ENCODE measurements at regions not wholly inside any gene's neighbourhood (a gene's known extent, or its start where the extent isn't known, plus 50 kb on each side); places are given as distances from the start of the nearest gene placed in this dataset.

DNA sequence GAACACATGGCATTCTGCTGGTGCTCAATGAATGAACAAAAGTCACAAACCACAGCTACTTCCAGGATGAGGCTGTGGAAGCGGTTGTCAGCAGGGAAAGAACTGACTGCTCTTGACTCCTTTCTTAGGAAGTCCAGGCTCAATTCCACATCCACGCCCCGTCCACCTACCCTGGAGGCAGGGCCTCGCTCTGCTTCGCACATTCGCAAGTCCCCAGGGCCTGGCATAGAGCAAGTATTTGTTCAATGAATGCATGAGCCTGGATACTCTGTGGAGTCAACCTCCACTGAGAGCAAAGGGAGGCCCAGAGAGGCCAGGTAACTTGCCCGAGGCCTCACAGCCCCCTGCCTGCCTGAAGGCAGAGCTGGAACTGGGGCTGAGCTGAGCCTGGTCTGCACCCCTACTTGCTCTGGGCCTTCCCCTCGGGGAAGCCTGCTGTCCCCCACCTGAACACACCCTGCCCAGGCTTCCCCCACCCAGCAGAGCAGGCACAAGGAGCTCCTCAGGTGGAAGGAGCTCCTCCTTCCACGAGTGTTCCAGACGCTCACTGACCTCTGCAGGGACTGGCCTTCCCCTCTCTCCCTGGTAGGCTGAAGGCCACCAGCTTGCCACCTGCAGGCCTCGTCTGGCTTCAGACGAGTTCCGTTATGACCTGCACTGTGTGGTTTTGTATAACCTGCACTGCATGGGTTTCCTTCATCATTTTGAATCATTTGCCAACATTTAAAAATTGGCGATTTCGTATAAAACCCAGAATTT lies 119.3 kb upstream of the PTPN1 start:
- DNase-seq (ENCODE audit: low read depth in 2 of 2) = no peak

DNA sequence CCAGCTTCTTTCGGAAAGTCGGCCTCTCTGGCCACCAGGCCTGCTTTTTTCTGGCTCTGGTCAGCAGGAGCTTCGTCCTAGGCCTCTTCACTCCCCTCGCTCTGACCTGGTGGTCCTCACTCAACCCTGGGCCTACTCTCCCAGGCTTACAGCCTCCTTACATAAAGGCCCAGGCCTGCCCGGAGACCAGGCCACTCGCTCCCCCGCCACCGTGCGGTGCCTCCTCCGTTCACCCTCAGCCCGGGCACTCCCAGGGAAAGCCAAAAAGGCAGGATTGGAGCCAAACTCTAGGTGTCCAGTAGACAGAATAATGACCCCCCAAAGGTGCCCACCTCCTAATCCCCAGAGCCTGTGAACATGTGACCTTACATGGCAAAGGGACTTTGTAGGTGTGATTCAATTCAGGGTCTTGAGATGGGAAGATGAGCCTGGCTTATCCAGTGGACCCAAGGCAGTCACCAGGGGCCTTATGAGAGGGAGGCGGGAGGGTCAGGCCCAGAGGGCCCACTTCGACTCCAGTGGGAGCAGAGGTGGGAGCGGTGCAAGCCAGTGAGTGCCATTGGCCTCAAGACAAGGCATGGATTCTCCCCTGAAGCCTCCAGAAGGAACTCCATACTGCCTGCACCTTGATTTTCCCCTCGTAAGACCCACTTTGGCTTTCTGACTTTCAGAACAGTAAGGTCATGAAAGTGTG lies 118.6 kb upstream of the PTPN1 start:
- no peak for DNase-seq (ENCODE audit: low read depth in 2 of 2)

DNA sequence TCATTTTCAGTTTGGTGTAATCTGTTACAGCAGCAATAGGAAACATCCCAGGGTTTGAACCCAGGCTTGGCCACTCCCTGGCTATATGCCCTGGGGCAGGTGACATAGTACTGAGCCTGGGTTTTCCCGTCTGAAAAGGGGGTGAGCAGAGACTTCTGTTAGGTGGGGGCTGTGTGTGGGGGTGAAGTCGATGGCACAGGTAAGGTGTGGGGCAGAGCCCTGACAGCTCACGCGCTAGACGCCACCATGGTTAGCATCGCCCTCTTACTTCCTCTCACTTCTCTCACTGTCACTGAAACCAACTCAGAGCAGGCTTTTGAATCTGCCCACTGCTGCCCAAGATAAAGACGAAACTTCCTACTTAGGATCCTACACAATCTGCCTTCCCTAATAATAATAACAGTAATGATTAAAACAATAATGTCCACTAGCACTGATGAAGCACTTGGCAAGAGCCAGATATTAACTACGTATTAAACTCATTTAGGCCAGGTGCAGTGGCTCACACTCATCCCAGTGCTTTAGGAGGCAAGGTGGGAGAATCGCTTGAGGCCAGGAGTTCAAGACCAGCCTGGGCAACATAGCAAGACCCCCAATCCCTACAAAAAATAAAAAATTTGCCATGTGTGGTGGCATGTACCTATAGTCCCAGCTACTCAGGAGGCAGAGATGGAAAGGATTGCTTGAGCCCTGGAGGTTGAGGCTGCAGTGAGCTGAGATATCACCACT lies 117.9 kb upstream of the PTPN1 start:
- no peak for DNase-seq (ENCODE audit: low read depth in 2 of 2)

DNA sequence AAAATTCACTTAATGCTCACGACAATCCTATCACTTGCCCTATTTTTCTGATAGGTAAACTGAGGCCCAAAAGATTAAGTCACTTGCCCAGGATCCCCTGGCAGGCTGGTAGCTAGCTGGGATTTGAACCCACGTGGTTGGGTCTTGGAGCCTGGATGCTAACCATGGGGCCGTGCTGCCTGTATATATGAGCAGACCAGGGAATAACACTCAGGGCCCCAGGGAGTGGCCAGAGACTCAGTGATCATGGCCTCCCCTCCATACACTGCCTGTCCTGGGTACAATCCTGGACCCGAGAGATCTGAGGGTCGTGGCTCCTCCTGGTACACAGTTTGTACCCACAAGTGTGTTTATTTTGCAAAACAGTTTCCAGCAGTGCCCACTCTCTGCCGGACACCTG lies 116.9 kb upstream of the PTPN1 start:
- DNase-seq (ENCODE audit: low read depth in 2 of 2) = no peak

DNA sequence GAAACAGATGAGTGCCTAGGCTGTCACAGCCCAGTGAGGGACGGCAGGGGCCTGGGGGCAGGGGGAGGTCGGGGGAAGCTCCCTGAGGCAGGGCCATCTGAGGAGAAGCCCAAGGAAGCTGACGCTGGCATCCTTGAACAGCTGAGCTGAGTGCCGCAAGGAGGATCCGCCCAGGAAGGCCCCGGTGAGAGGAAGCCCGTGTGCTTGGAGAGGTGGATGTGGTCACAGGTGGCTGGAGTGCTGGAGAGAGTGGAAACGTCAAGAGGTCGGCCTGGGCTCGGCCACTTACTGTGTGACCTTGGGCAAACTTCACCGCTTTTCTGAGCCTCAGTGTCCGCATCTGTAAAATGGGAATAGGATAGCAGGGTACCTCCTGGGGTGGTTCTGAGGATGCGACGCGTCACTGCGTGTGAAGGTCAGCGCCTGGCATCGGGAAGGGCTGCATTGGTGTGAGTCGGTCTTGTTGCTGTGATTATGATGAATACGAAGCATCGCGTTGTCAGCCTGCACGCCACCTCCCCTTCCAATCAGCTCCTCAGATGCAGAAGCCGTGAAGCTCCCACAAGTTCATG lies 116.1 kb upstream of the PTPN1 start:
- DNase-seq (ENCODE audit: low read depth in 2 of 2) = no peak

DNA sequence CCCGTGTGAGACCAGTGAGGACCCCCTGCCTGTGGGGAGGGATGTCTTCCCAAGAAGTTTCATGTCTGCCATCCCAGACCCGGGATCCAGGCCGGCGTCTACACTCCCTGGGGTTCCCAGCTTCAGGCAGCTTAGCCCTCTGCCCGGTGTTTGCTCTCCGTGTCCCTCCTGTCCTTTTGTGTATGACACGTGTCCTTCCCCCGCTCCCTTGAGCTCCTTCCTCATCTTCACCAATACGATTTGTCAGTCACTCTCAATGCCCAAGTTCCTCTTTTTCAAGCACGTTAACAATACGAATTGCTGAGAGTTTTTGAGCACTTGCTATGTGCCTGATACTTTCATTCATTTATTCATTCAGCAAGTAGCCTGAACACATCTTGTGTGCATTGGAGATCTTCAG lies 115.6 kb upstream of the PTPN1 start:
- DNase-seq (ENCODE audit: low read depth in 2 of 2) = no peak

DNA sequence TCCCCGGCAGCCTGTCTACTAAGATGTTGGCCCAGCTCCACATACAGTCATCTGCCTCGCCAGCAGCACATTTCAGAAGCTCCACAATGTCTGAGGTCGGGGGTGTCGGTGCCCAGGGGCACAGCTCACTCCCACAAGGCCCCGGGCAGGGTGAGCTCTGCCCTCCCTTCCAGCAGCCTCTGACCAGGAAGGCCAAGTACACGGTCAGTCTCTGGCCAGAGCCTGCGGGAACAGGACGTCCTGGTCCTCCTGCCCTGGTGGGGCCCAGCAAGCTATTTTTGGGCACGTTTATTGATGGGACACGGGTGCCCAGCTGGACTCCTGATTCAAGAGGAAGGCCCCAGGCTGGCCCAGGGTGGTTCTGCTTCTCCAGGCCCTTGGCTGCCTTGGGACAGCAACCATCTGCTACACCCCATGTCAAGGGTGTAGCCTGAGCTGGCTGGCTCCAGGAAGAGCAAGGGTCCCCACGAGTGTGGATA lies 114.9 kb upstream of the PTPN1 start:
- DNase-seq (ENCODE audit: low read depth in 2 of 2) = no peak

DNA sequence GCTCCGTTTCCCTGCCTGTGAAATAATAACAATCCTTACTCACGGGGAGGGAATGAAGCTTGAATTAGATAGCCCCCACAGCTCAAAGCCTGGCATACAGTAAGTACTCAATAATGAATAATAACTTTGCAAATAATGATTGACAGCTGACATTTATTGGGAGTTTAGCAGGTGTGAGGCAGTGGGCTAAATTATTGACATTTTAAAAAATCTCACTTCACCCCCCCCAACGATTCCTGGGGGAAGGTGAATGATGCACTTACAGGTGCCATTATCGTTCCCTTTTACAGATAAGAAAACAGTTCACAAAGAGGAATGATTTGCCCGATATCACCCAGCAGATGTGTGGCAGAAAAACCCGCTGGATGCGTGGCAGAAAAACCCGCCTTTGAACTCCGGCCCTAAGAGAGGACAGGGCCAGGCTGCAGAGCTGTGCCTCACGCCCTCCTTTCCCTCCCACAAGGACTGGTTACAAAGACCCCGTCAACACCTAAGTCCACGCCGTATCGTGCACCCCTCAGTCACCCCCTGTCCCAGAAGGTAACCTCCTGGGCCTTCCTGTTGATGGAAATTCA lies 114.2 kb upstream of the PTPN1 start:
- DNase-seq (ENCODE audit: low read depth in 2 of 2) = no peak

DNA sequence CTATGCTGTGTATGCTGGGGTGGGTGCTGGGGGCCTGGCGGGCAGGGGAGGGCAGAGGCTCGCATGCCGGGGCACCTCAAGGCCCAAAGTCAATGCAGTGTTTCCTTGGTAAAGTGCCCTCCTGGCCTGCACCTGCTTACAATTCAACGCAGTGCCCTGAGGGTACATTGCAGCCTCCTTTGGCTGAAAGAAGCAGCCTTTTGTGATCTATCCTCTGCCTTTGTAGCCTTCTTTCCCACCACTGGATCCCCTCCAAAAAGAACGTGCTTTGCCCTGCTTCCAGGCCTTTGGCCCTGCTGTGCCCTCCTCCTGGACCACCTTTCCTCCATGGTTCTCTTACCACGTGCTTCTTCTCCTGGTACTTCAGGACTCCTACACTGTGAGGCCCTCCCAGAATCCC lies 113.6 kb upstream of the PTPN1 start:
- DNase-seq (ENCODE audit: low read depth in 2 of 2) = no peak

DNA sequence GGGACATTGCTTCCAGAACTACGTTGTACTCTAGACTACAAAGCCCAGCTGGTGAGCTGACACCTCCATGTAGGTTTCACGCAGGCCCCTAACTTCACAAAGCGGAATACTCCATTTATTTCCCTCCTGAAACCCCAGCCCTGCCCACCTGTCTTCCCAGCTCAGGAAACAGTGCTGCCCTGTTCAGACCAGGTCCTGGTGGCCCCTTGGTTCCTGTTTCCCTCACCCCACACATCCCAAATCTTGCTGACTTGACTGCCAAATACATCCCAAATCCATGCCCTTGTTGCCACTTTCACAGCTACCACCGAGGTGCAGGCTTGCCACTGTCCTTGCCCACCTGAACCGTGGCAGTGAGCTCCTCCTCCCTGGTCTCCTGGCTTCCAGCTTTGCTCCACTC lies 113.1 kb upstream of the PTPN1 start:
- no peak for DNase-seq (ENCODE audit: low read depth in 2 of 2)

DNA sequence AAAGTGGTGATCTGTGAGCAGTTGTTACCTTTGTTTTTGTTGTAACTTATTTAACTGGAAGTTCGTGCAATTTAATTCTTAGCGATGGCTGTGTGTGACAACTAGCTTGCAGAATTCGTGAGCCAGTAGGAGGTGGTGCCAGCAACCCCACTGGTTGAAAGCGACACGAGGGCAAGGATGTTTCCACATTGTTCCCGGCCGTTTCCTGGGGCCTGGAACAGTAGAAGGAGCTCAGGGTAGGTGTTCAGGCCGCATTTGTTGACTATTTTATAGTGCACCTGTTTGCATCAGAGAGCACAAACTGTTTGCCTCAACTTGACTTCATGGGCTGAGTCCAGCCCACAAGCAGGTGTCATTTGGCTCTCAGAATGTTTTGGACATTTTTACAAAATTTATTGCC lies 112.1 kb upstream of the PTPN1 start:
- DNase-seq (ENCODE audit: low read depth in 2 of 2) = no peak

DNA sequence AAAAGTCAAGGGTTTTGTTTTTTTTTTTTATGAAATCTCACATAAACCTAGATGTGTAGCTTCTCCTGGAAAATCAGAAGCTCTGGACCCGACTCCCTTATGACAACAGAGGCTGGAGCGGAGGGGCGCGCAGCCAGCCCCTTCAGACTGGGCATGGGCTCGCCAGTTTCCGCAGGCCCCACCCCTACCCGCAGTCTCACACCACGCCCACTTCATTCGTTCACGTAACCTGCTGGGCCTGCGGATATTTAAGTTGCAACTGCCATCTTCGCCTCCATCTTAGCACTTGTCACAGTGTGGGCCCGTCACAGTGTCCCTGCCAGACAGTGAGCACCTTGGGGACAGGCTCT lies 111.7 kb upstream of the PTPN1 start:
- no peak for DNase-seq (ENCODE audit: low read depth in 2 of 2)

DNA sequence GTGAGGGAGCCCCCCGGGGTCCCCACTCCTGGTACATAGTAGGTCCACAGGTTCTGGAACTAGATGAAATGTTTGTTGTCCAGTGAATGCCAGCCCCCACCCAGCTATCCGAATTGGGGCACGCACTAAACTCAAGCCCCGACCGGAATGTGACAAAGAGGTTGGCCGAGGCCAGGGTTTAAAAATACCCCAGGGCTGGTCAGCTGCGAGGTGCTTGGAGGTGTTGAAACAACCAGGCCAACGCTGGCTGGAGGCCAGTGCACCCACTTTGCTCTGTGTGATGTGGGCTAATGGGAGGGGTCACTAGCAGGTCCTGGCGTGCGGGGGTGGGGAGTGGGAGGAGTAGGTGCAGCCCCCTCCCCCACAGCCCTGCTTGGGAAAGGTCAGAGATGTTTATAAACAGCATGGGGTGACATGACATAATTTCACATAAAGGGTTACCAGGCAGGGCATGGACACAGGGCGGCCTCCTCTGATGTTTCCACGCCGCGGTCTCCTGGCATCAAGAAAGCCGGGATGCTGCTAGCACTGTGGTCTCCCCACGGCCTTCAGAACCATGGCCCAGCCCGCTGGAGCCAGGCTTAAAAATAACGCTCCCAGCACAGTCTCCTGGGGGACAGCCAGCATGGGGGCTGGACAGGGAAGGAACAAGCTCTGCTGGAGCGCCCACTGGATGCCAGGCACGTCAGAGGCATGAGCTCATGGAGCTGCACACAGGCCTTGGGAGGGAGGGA lies 111.2 kb upstream of the PTPN1 start:
- no peak for DNase-seq (ENCODE audit: low read depth in 2 of 2)

DNA sequence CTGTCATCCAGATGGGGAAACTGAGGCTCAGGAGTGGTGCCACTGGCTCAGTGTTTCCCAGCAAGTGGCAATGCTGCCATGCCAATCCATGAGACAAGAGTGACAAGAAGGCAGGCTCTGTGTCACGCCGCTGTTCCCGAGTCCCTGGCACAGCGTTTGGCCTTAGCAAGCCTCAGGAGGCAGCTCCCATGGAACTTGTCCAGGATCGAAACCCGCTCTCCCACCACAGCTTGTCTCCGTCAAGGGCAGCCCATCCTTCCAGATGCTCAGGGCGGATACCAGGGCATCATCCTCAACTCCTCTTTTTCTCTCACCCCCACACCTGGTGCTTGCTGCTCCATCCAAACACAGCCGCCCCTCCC lies 110.6 kb upstream of the PTPN1 start:
- no peak for DNase-seq (ENCODE audit: low read depth in 2 of 2)

DNA sequence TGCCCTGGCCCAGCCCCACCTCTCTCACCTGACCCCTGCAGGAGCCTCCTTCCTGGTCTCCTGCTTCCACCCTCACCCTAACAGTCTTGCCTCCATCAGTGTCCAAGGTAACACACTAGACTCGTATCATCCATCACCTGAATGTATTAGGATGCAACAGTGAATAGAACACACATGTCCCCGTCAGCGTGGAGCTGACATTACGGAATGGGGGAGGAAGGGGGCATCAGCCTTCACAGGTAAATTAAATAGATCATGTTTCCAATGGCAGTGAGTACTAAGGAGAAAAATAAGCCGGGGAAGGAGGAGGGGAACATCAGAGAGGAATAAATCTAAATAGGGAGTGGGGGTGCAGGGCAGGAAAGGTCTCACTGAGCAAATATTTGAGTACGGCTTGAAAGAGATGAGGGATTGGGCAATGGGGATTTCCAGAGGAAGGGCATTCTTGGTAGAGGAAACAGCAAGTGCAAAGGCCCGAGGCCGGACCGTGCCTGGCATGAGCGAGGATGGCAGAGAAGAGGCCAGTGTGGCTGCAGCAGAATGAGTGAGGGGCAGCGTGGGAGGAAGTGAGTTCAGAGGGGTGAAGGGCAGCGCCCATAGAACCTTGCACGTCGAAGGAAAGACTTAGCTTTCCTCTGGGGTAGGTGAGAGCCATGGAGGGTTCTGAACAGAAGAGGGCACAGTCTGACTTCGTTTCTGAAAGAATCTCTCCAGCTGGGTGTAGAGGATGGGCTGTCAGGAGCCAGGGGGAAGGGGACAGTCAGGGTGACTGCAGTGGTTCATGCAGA lies 110.1 kb upstream of the PTPN1 start:
- DNase-seq (ENCODE audit: low read depth in 2 of 2) = no peak

DNA sequence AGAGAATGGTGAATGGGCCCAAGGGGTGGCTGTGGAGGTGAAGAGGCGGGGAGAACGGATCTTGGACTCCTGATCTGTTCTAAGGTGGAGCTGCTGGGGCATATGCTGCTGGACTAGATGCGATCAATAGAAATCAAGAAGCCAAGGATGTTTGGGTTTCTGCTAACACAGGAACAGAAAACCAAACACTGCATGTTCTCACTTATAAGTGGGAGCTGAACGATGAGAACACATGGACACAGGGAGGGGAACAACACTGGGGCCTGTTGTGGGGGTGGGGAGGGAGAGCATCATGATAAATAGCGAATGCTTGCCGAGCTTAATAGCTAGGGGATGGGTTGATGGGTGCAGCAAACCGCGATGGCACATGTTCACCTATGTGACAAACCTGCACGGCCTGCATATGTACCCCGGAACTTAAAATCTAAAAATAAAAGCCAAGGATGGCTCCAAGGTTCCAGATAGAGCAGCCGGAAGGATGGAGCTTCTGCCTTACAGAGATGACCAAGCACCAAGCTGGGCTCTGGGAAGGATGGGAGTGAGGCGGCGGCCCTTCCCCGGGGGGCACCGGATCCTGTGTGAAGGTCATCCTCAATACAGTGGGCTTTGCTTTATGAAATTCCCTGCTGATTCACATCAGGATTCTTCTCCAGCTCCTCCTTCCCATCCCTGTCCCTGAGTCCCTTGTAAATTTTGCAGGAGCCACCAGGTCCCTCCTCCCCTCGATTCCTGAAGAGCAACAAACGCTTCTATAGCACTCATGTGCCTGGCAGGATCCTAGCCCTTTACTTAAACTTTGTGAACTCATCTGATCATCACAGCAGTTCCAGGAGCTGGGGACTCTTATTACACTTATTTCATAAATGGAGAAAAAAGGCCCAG lies 109.2 kb upstream of the PTPN1 start:
- DNase-seq (ENCODE audit: low read depth in 2 of 2) = no peak

DNA sequence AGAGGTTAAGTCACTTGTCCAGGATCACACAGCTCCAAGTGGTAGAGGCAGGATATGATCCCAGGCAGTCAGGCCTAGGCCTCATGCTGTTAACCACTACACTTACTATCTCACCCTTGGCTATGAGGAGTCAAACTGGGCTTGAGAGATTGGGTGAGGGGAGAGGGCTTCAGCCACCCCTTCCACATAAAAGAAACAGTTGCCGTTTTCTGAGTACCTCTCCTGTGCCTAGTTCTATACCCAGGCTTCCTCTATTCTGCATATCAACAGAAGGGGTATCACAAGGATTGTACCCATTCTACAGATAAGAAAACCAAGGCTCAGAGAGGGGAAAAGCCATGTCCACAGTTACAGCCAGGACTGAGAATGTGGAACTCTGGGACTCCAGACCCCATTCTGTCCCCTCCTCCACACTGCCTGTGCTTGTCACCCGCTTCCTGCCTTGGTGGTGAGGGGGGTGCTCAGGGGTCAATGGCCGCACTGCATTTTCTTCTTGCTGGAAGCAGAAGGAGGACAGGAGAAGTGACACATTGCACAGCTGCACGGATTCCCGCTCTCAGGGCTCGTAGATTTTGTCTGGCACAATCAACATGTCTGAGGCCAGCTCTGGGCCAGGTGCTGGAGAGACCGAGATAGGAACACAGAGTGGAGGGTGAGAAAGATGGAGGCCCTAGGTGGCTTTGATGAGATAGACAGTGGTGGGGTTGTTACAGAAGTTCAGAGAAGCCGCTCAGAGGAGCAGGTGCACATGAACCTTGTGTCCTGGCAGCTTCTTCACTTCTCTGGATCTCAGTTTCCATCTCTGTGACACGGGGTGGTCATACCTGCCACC lies 108.4 kb upstream of the PTPN1 start:
- DNase-seq (ENCODE audit: low read depth in 2 of 2) = no peak

DNA sequence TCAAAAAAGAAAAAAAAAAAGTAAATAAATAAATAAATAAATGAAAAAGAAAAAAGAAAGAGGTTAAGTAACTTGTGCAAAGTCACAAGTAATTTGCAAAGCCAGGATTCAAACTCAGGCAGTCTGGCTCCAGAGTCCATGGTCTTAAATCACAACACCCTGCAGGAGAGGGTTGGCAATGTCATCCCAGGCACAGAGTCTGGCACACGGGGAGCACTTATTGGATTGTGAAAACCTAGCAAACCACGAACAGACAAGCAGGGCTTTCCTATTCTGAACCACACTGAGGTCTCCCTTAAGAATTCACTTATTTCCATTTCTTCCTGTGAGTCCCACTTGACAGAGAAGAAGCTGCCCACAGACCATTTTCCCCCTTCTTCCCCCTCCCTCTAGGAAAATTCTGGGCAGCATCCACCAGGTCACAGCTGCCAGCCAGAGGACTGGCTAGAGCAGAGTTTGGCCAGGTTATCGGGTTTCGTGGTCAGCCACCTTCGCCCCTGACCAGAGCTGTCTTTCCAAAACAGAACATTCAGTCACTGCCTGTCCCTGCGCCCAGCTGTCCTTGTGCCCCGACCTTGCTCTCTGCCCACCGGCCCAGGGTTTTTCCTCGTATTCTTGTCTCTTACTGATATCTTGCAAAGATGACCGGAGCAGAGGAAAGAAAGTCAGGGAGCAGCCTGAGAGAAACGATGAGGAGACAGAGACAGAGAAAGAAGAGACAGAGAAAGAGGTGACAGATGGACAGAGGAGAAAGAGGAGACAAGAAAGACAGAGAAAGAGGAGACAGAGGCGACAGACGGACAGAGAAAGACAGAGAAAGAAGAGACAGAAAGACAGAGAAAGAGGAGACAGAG lies 106.4 kb upstream of the PTPN1 start:
- DNase-seq (ENCODE audit: low read depth in 2 of 2) = no peak

Data from stimulated activated CD8-positive, alpha-beta memory T cell treated with anti-CD3 and anti-CD28 coated beads, Interleukin-7, amount 100 ng/mL, for 4 hours (primary cell).